ENCODE measurements at regions not wholly inside any gene's neighbourhood (a gene's known extent, or its start where the extent isn't known, plus 50 kb on each side); places are given as distances from the start of the nearest gene placed in this dataset.

- peaks cover 32% of the 10 kb centered on the region for H3K9me3 ChIP-seq
- H3K4me1 ChIP-seq: peaks cover 22% of the 10 kb centered on the region
- peak; percentile 99 for DNase-seq
- no peaks in the 10 kb centered on the region for H3K36me3 ChIP-seq
- H3K4me3 ChIP-seq (ENCODE audit: low read depth, low read length): no peak overlapping the region
- no peaks in the 10 kb centered on the region for H3K27me3 ChIP-seq
- TF ChIP-seq CTCF (IDR thresholded peaks at IDR 0.05; ENCODE audit: low read depth, low read length): no peak
Measured at GRCh38 chr2:16135913-16136310, 195.6 kb downstream of the MYCN start.

- no peak overlapping the region for H3K4me3 ChIP-seq (ENCODE audit: low read depth, low read length)
- peaks cover 16% of the 10 kb centered on the region for H3K4me1 ChIP-seq
- H3K9me3 ChIP-seq: peaks cover 33% of the 10 kb centered on the region
- H3K36me3 ChIP-seq: no peaks in the 10 kb centered on the region
- DNase-seq: peak; percentile 96
- no peaks in the 10 kb centered on the region for H3K27me3 ChIP-seq
- TF ChIP-seq CTCF (IDR thresholded peaks at IDR 0.05; ENCODE audit: low read depth, low read length): no peak
Measured at GRCh38 chr2:16135196-16135912, 195.0 kb downstream of the MYCN start.

GRCh38 chr2:16134436-16135165, 194.3 kb downstream of the MYCN start:
- Histone ChIP-seq H3K9me3 (peaks cover 33% of the 10 kb centered on the region), H3K36me3 (no peaks in the 10 kb centered on the region), H3K27me3 (no peaks in the 10 kb centered on the region), H3K4me3 (ENCODE audit: low read depth, low read length) (no peak overlapping the region), H3K4me1 (peaks cover 10% of the 10 kb centered on the region)
- no peak for TF ChIP-seq CTCF (IDR thresholded peaks at IDR 0.05; ENCODE audit: low read depth, low read length)
- DNase-seq: peak; percentile 100

- Histone ChIP-seq H3K36me3 (no peaks in the 10 kb centered on the region), H3K27me3 (no peaks in the 10 kb centered on the region), H3K4me3 (ENCODE audit: low read depth, low read length) (no peak overlapping the region), H3K9me3 (peaks cover 16% of the 10 kb centered on the region), H3K4me1 (peaks cover 14% of the 10 kb centered on the region)
- peak; percentile 99 for DNase-seq
- no peak for TF ChIP-seq CTCF (IDR thresholded peaks at IDR 0.05; ENCODE audit: low read depth, low read length)
Measured at GRCh38 chr2:16130906-16131400, 190.6 kb downstream of the MYCN start.

- Histone ChIP-seq H3K9me3 (peaks cover 14% of the 10 kb centered on the region), H3K4me1 (peaks cover 18% of the 10 kb centered on the region), H3K4me3 (ENCODE audit: low read depth, low read length) (no peak overlapping the region), H3K36me3 (no peaks in the 10 kb centered on the region), H3K27me3 (no peaks in the 10 kb centered on the region)
- DNase-seq: no peak
- TF ChIP-seq CTCF (IDR thresholded peaks at IDR 0.05; ENCODE audit: low read depth, low read length): no peak
Measured at GRCh38 chr2:16130541-16130880, 190.2 kb downstream of the MYCN start.
